GM18511 (cell line): ENCODE measurements at regions not wholly inside any gene's neighbourhood (a gene's known extent, or its start where the extent isn't known, plus 50 kb on each side); places are given as distances from the start of the nearest gene placed in this dataset.

Experiments used
- ATAC-seq: cut with Tn5 transposase; IDR thresholded peaks from one replicate; pipeline ENCODE4 v1.9.1; 2021; ENCODE audit warnings: mild to moderate bottlenecking, moderate library complexity; ENCODE audit not compliant: unreplicated experiment

DNA sequence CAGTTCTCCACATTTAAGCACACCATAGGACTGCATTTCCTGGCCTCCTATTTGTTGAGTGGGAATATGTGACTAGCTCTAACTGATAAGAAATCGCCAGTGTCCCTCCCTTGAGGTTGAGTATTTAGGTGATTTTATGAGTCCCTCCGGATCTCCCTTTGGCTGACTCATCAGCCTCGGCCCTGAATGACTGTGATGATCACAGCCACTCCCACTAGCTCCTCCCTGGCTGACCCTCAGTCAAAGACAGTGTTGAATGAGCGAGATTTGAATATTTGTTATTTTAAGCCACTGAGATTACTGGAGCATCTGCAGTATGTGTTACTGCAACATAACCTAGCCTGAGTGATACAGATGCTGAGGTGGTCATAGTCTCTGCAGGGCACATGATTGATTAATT is 515.3 kb downstream of the EPHB1 start:
- peak; percentile 70 for ATAC-seq

DNA sequence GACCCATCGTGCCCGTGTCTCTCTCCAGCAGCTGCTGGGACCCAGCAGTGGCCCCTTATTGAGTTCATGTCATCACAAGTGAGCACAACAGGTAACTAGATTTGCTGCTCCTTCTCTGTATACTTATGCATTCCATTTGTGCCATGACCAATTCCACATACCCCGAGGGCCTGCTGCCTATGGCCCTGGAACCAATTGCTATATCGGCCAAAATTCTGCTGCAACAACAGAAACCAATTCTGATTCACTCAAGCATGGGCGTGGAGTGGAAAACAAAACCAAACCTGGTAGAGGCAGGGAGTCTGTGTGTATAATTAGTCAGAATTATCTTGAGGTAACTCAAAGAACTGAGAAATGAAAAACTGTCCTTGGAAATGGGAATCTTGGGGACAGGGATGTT is 516.6 kb downstream of the EPHB1 start:
- no peak for ATAC-seq

DNA sequence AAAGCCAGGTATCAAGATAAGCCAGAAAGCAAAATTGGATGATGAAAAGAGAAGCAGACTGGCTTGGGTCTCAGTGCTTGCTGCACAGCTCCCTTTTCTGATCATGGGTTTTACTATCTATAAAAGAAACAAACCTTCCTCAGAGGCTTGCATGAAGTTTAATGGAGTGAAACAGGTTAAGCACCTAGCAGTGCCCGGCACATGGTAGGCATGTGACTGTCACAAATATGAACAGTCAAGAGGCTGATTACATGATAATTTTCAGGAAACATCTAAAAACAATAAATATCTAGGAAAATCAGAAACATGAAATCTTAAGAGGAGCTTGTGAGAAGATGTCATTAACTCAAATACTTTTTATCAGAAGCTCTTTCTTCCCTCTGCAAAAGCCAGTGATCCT is 519.2 kb downstream of the EPHB1 start:
- ATAC-seq = no peak

DNA sequence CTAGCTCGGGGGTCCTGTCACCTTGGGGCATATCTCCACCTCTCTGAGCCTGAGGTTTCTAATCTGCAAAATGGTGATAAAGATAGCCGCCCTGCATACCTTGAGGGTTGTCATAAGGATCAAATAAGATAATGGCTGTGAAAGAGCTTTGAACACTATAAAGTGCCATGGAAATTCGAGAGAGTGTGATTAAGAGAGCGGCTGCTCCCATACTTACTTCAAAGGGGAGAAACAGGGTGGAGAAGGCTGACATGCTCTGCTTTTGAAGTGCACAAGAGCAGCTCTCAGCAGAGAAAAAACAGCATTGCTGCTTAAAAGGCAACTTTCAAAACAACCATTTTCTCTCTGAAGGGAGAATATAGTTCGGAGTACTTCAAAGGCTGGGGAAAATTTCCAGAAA is 529.2 kb downstream of the EPHB1 start:
- ATAC-seq = no peak

DNA sequence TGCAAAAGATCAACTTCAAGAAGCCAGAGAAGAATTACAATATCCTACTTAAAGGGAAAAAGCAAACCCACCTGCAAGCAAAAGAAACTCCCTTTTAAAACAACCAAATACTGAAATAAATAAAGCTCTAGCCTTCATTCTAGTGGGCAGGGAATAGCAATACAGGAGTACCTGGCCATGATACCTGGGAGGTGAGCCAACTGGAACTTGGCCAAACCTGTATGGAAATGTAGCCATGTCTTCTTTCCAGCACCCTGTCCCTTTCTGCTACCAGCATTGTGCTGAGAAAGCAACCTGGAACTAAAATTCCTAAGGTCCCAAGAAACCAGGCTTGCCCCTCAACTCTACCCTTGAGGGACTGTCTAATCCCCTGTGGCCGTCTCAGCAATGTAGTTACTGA is 530.0 kb downstream of the EPHB1 start:
- no peak for ATAC-seq

DNA sequence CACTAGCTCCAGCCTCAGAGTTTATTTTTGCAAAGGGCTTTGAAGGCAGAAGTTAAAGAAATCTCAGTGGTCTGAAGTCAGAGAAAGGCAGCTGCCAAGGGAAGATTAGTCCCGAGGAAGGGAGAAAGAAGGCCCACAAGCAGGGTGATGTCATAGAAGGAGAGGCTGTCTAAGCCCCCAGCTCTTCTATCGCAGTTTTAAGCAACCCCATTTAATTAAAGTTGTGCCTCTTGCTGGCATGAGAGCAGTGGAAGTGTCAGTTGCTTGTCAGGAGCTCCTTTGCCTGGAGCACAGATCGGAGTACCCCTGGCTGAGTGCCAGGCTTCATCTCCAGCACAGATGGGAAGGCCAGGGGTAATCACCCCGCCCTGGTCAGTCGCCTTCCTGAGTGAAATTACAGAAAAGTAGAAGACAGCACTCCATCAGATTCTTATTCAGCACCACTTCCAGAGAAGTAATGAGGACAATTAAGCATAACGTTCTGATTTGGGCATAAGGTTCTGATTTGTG is 530.7 kb downstream of the EPHB1 start:
- ATAC-seq = no peak

DNA sequence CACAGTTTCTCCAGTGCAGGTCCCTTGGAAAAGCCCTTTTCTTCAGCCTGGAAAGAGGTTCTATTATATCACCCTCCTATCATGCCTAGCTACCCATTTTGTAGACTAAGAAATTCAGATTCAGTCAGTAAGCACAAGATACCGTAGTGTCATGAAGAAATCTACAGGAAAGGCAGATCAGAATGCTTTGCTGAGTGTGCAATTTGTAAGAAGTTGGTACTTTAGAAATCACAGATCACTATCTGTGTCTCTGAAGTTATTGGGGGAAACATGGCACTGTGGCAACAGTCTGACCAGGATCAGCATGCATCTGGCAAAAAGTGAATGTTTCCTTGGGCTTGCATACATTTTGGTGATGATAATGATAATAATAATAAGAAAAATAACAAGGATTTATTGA is 531.8 kb downstream of the EPHB1 start:
- ATAC-seq = no peak

DNA sequence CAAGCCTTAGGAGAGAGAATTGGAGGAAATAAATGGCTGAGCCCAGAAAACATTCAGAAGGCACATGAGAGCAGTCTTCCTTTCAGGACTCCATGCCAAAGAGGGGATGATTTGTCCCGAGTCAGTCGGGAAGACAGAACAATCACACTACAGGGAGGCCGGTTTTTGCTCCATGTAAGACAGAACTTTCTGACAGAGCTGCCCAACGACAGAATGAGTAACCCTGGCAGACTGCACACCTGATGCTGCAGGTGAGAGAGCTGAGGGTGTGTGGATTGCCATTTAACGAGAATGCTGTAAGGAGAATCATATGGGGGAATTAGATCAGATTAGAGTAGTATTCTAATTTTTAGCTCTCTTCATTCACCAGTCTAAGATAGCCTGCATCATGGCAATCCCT is 533.0 kb downstream of the EPHB1 start:
- no peak for ATAC-seq

DNA sequence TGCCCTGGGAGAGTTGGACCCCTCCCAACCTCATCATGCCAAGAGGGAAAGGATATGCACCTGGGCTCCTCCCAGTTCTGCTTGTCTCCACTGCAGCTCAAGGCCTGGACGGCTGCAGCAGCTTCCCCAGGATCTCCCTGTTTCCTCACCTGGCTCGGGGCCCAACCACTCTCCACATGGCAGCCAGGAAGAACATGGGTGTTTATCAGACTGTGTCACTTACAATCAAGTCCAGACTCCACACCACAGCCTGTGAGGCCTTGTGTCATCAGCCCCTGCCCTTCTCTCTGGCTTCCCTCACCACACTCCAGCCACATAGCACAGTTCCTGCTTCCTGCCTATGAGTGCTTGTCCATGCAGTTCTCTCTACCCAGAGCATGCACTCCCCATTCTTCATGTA is 534.4 kb downstream of the EPHB1 start:
- no peak for ATAC-seq

DNA sequence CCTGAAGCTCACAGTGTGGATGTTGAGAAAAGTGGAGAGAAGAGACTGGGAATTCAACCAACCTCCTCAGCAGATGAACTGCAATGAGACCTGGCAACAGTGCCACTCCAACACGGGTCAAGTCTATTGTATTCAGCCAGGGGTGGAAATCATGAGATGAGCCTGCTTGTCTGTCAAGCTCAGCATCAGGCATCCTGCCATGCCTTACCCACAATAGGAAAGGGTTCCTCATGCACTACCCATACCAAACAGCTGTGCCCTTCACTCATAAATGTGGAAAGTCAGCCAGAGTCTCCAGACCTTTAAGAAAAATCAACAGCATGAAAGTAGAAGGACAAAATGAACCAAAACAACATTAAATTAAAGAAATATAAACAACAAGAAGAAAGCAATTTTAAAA is 542.1 kb downstream of the EPHB1 start:
- no peak for ATAC-seq

DNA sequence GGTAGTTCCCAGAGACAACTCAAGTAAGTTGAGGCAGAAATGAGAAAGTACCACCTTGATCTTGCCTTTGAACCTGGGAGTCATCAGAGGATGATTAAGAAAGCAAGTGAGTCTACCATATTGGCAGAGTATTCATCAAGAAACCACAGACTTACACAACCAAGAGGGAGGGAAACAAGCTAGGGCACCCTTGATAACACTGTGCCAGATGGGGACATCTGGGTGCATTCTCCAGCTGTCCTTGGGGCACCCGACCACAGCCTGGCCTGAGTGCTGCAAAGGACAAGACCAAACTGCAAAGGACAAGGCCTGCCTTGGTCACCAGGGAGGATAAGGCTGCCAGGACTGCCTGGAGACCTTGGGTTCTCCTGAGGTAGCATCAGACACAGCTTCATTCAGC is 553.6 kb downstream of the EPHB1 start:
- no peak for ATAC-seq

DNA sequence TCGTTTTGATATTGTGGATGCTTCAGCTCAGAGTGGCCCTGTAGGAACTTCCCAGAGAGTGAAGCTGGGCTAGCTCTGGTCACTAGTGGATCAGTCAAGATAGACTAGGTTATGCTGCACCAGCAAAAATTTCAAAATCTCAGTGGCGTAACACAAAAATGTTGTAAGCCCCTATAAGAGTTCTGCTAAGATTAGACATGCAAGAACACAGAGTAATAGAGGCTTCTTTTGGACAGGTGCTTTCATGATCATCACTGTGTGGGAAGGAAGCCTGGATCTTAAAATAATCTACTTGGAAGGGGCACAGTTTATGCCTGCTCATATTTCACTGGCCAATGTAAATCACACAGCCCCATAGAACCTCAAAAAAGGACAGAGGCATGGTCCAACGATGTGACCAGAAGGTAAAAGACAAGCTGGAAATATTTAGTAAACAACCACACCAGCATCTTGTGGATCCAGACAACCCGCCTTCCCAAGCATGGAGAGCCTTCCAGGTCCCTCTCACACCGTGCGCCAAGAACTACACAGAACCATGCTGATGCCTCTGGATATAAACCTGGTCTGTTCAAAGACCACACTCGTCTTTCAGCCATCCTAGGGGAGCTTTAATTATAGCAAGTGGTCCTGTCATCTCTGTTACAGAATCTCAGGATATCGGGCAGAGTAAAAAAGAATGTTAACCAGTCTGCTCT is 554.3 kb downstream of the EPHB1 start:
- ATAC-seq = no peak

DNA sequence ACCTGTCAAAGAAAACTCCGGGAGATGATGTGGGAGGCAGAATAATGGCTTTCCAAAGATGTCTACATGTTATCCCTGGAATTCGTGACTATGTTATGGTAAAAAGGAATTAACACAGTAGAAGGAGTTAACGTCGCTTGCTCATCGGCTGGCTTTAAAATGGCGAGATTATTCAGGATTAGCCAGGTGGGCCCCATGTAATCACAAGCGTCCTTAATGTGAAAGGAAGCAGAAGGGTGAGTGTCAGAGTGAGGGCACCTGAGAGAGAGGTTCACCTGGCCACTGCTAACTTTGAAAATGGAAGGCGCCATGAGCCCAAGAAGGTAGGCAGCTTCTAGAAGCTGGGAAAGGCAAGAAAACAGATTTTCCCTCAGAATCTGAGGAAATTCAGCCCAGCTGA is 557.2 kb downstream of the EPHB1 start:
- ATAC-seq = no peak

DNA sequence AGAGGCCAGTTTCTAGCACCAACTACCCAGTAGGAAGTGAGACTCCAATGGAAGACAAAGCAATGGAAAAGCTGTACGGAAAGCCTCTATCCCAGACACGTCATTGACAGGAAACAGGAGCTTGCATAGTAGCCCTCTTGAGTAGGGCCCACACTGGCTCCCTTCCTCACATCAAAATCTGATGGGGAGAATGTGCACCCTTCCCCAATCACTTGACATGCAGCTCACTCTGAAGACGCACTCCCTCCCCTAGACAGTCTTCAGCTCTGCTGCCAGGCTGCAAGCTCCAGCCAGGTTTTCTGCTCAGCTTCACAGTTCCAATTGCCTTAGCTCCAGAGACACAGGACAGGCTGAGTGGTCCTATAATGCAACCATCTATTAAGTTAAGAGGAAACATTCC is 567.8 kb downstream of the EPHB1 start:
- ATAC-seq = no peak

DNA sequence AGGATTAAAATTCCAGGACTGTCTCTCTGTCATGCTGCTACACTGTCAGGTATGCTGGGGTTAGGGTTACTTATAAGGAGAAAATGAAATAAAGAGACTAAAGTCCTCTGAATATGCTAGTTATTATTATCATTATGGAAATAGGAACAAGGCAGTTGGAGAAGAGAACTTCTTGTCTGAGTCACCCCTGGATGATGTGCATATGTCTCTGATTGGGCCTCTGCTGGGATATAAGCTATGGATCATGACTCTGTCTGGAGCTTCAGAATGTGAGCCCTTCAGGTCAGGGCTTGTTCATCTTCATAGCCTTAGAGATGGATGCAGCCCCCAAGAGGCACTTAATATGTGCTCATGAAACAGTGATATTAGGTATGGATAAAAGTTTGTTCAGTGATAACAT is 569.6 kb downstream of the EPHB1 start:
- ATAC-seq = no peak

DNA sequence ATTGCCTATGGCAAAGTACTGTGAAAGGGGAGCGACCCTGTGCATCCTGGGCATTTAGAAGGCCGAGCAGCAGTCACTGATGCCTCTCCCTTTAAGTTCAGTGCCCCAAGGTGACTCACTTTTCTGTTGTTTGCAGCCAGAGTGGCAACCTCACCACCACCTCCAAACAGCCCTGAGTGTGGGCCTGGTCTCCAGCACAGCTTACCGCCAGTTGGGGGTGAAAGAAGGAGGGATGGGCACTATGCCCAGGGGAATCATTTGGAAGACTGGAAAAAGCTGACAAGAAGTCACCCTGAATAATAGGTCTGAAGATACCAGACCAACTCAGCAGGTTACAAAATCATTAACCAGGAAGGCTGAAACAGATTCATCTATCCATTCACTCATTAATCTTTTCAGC is 571.8 kb downstream of the EPHB1 start:
- ATAC-seq = no peak

DNA sequence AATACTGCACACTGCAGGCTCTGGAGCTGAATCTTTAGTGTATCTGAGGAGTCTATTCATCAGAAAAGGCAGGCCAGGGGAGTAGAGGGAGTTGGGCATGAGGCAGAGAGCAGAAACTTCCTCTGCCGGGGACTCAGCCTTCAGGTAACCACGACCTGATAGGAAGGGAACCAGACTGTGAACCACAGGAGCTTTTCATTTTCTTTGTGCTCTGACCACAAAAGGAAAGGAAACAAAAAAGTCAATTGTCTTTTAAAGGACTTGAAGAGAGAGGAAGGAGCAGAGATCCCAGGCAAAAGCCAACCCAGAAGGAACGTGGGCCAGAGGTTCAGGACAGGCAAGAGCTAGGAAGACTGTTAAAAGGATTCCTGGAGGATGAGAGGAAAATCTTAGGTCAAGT is 573.3 kb downstream of the EPHB1 start:
- no peak for ATAC-seq

DNA sequence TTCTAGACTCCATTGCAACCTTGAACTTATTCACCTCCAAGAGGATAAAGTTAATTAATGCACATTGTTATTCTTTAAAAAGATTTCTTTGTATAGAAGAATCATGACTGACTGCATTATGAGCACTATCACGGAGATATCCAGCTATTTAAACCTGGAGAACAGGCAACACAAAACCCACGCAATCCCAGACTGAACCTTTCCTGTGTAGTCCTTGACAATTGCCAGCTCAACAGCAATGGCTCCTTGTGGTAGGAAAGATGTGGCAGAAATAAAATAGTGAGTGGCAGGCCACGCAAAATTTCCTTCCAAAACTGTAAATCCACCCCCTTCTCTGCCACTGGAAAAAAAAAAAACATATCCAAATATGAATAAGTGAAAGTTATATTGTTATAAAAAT is 573.7 kb downstream of the EPHB1 start:
- ATAC-seq = no peak

DNA sequence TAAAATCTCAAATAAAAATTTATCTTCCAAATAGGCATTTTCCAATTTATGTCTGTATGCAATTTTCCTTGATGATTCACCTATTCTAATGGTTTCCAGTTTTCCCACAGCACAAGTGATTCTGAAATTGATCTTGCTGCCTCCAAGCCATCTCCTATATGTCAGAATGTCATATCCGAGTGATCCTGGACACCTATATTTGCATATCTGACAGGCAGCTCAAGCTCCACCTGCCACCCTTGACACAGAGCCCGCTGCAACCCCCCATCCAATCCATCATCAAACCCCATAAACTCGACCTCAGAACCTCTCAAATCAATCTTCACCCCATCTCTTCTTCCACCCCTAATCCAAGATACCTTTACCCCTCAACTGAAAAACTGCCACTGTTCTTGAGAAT is 579.5 kb downstream of the EPHB1 start:
- no peak for ATAC-seq

DNA sequence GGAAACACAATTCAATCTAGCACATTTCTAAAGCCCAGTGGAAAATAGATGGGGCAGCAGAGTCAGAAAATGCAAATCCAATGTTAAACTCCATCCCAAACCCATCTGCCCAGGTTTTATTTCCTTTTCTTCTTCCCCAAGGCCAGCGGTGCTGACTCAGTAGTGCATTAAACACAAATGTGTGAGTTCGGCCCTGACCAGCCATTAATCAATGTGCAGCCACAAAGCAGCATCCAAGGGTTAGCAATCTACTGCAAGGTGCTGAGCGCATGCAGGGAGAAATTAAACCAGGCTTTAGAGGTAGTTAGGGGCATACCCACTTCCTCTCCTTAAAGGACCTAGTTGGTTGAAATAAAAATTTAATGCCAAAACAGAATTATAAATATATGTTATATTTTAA is 583.3 kb upstream of the PPP2R3A start:
- no peak for ATAC-seq

DNA sequence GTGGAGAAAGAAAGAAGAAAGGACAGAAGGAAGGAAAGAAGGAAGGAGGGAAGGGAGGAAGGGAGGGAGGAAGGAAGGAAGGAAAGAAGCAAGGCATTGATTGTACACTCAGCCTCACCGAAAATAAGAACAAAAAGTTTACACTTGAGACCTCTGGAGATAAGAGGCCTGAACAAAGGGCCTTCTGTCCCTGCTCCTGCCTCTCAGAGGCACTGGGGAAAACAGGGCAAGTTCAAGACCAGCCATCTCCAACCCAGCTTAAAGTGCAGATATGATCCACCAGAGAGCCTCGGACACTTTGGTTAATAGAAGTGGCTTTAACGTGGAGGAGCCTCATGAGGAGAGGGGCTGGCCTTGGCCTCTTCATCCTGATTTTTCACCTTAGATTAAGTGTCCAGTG is 582.9 kb upstream of the PPP2R3A start:
- ATAC-seq = no peak

DNA sequence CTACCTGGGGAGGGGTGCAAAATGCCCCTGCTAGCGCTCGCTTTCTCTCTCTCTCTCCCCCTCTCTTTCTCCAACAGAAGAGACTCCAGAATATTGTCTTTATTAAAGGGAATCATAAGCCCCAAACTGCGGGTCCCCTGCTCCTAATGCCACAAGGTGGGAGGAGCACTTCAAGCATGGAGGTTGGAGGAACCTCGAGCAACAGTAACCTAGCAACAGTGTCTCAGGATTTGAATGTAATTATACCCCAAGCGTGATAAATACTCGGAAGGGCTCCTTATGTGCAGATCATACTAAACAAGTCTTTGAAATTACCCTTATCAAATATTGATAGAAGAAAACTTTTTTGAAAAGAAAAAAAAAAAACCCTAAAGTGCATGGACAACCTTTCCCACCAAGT is 582.2 kb upstream of the PPP2R3A start:
- no peak for ATAC-seq

DNA sequence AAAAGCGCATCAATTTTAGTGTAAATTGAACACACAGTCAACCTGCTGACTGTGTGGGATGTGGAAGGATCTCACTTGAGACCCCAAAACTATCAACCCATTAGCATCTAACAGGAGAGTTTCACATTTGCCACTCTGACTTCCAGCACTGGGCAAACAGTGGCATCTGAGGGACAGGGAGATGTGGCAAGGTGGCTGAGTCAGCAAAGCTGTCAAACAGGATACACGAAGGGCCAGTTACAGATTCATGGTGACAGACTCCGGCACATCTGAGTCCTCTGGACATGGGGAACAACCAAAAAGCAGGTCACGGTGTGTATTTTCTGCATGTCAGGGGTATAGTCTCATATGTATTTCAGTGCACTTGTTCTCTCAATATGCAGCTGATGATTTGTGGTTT is 573.4 kb upstream of the PPP2R3A start:
- ATAC-seq = no peak
